Upper lobe of right lung (tissue), 1 donor: ENCODE measurements at regions not wholly inside any gene's neighbourhood (a gene's known extent, or its start where the extent isn't known, plus 50 kb on each side); places are given as distances from the start of the nearest gene placed in this dataset.

Experiments
- ATAC-seq: fragments of 200-7000 bp; cut with Tn5 transposase; one replicate; pipeline ENCODE4 v1.9.1; 2020; ENCODE audit warnings: mild to moderate bottlenecking, moderate library complexity
- DNase-seq: peaks from one replicate; pipeline ENCODE4 v3.0.0-alpha.2; 2020
- H3K27ac ChIP-seq: fragments of 200-600 bp; one replicate; pipeline ENCODE4 v1.8.0; 2022
- H3K27me3 ChIP-seq: fragments of 200-600 bp; one replicate; pipeline ENCODE4 v1.8.0; 2022; ENCODE audit warnings: mild to moderate bottlenecking
- H3K36me3 ChIP-seq: fragments of 200-600 bp; one replicate; pipeline ENCODE4 v1.8.0; 2022
- H3K4me1 ChIP-seq: fragments of 200-600 bp; one replicate; pipeline ENCODE4 v1.8.0; 2022
- H3K4me3 ChIP-seq: fragments of 200-600 bp; one replicate; pipeline ENCODE4 v1.8.0; 2022; ENCODE audit warnings: mild to moderate bottlenecking
- H3K9me3 ChIP-seq: fragments of 200-600 bp; one replicate; pipeline ENCODE4 v1.8.0; 2022
- intact Hi-C: fragments of 100-400 bp; cut with DNase I; formaldehyde crosslinking; loops from one replicate; pipeline ENCODE4 v1.11.0; 2022
- TF ChIP-seq, protein P1 (sequence below): fragments of 200-600 bp; IDR thresholded peaks from one replicate; pipeline ENCODE4 v1.8.0; 2022; ENCODE audit warnings: antibody characterized with exemption
- donor health status: DM: no; HTN: yes; CAD: no; lungs with severe emphysema.

DNA sequence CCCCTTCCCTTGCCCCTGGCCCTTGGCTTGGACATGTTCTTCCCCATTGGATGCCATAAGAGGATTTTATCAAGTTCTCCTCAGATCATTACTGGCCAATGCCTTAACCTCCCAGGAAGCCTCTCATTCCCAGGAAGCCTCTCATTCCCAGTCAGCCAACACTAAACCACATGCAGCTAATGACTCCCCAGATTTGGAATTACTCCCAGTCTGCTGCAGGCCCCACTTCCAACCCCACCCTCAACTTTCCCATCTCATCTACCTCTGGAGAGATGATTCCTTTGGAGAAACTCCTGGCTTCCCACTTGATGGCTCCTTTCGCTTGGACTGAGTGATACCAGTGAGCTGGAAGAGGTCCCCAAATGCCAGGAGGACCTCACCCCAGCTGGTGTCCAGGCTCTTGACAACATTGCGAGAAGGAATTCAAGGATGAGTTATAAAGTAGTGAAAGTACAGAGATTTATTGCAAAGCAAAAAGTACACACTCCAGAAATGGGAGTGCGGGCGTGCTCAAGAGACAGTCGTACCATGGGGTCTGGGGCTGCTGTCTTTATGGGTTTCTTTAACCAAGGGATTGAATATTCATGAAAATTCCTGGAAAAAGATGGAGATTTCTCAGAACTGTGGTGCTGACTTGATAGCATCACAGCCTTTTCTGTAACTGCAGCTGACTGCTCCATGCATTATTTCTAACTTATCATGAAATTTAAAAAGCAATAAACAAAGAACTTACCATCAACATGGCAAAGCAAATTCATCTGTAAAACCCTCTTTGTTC lies 117.2 kb upstream of the ADCY1 start:
- Histone ChIP-seq H3K27me3 (peaks cover 8% of the 10 kb centered on the region), H3K4me1 (no peaks in the 10 kb centered on the region), H3K36me3 (no peaks in the 10 kb centered on the region), H3K9me3 (no peaks in the 10 kb centered on the region), H3K4me3 (no peak overlapping the region), H3K27ac (no peak overlapping the region)
- DNase-seq (no peak), ATAC-seq (no peak)
- TF ChIP-seq, protein P1, sequence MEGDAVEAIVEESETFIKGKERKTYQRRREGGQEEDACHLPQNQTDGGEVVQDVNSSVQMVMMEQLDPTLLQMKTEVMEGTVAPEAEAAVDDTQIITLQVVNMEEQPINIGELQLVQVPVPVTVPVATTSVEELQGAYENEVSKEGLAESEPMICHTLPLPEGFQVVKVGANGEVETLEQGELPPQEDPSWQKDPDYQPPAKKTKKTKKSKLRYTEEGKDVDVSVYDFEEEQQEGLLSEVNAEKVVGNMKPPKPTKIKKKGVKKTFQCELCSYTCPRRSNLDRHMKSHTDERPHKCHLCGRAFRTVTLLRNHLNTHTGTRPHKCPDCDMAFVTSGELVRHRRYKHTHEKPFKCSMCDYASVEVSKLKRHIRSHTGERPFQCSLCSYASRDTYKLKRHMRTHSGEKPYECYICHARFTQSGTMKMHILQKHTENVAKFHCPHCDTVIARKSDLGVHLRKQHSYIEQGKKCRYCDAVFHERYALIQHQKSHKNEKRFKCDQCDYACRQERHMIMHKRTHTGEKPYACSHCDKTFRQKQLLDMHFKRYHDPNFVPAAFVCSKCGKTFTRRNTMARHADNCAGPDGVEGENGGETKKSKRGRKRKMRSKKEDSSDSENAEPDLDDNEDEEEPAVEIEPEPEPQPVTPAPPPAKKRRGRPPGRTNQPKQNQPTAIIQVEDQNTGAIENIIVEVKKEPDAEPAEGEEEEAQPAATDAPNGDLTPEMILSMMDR: no peak
- intact Hi-C loops: no loop called here

DNA sequence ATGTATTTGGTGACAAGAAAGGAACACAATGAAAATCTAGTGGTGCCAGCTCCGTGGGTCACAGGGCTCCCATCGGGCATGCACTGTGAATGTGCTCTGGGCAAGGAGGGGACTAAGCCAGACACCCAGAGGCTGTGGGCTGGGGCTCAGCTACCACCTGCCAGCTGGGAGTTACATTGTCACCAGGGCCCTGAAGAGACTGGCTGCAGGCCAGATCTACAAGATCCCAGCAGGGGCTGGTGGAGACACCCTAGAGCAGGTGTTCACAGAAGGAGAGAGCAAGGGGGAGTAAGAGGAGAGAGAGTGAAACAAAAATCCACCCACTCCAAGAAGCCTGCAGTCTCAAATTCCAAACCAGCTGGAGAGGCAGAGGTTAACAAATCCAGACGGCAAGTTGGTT lies 116.6 kb upstream of the ADCY1 start:
- H3K4me1 ChIP-seq: no peaks in the 10 kb centered on the region
- no peak for ATAC-seq
- H3K9me3 ChIP-seq: no peaks in the 10 kb centered on the region
- H3K4me3 ChIP-seq: no peak overlapping the region
- peaks cover 8% of the 10 kb centered on the region for H3K27me3 ChIP-seq
- no peaks in the 10 kb centered on the region for H3K36me3 ChIP-seq
- DNase-seq: no peak
- TF ChIP-seq, protein P1: no peak
- H3K27ac ChIP-seq: no peak overlapping the region
- intact Hi-C loops: no loop called here

DNA sequence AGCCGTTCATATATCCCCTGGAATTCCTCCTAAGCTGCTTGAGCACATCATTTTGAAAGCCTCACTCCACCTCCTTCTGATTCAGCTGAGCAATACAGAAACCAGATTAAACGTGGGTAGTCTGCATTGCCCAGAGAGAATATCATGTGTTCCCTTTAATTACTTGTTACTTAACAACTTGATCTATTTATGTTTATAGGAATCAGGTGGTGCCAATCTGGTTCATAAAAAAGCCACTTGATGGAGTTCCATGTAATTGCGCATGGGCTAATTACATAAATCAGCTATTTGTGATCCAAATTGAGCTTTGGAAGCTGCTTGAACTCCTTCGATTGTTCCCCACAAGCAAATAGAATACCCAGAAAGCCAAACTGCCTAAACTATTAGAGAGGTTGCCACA lies 114.7 kb upstream of the ADCY1 start:
- intact Hi-C loops: no loop called here
- TF ChIP-seq, protein P1: no peak
- Histone ChIP-seq H3K4me1 (no peaks in the 10 kb centered on the region), H3K27me3 (peaks cover 8% of the 10 kb centered on the region), H3K4me3 (no peak overlapping the region), H3K27ac (no peak overlapping the region), H3K9me3 (no peaks in the 10 kb centered on the region), H3K36me3 (no peaks in the 10 kb centered on the region)
- DNase-seq (no peak), ATAC-seq (no peak)

DNA sequence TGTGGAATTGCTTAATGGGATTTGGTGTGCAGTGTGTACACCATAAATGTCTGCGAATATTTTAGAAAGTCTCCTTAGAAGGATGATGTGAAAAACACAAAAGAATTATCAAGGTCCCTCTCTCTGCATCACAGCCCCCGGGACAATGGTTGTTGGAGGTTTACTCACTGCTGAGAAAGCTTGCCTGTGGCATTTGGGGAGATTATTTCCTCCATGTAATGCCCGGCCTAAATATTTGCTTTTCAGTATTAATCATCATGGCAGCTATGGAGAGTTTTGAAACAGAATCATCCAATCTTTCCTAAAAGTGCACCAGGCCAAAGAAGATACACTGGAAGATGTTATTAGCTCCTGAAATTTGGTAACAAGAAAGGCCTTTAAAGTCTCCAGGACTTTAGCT lies 113.8 kb upstream of the ADCY1 start:
- DNase-seq: no peak

DNA sequence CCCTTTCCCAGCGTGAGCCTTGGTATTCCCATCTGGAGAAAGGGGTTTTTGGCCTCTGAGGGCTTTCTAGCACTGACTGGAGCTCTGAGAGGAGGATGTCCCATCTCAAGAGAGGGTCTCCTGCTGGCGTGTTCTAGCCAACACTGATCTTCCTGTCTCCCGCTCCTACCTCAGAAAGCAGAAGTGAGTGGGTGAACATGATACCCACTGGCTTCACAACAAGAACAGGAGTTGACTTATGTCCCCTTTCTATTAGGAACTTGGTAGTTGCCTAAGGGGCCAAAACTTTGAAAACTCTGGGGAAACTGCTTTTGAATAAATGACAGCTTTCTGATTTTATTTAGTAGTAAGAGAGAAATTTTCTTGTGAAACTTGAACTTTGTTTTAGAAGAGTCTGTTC lies 113.1 kb upstream of the ADCY1 start:
- Histone ChIP-seq H3K27me3 (peaks cover 1% of the 10 kb centered on the region), H3K9me3 (no peaks in the 10 kb centered on the region), H3K36me3 (no peaks in the 10 kb centered on the region), H3K27ac (no peak overlapping the region), H3K4me1 (no peaks in the 10 kb centered on the region), H3K4me3 (no peak overlapping the region)
- TF ChIP-seq, protein P1: no peak
- intact Hi-C loops: no loop called here
- DNase-seq (no peak), ATAC-seq (peak; percentile 66)

More for the DNA sequence above, 113.8 kb upstream of the ADCY1 start:
- Histone ChIP-seq H3K27me3 (peaks cover 8% of the 10 kb centered on the region), H3K4me1 (no peaks in the 10 kb centered on the region), H3K36me3 (no peaks in the 10 kb centered on the region), H3K9me3 (no peaks in the 10 kb centered on the region), H3K4me3 (no peak overlapping the region), H3K27ac (no peak overlapping the region)
- no peak for ATAC-seq
- intact Hi-C loops: no loop called here
- TF ChIP-seq, protein P1: no peak
